GM12878 (cell line): ENCODE measurements at regions not wholly inside any gene's neighbourhood (a gene's known extent, or its start where the extent isn't known, plus 50 kb on each side); places are given as distances from the start of the nearest gene placed in this dataset.

Experiments
- ATAC-seq: fragments of 200-7000 bp; cut with Tn5 transposase; 3 replicates; pipeline ENCODE4 v1.9.1; 2020; ENCODE audit warnings: mild to moderate bottlenecking, moderate library complexity
- BruUV-seq: library from RNA; stranded (reverse); fragments of 400-500 nt; replicated peaks from 2 replicates; lab custom pipeline; 2021; lab: Mats Ljungman, UMichigan
- CTCF ChIA-PET: fragments of 300-600 bp; sonication (Branson Sonifier 250); formaldehyde crosslinking; extraction: SDS; loops from one replicate; lab custom pipeline; 2021; ENCODE audit warnings: inconsistent platforms; lab: Yijun Ruan, JAX
- POLR2A ChIA-PET: fragments of 350-600 bp; formaldehyde crosslinking; extraction: SDS; loops from one replicate; lab custom pipeline; 2021; ENCODE audit warnings: inconsistent platforms; lab: Charles Lee
- RAD21 ChIA-PET: fragments of 300-600 bp; sonication (Branson Sonifier 250); formaldehyde crosslinking; loops from one replicate; lab custom pipeline; 2023; ENCODE audit warnings: antibody characterized with exemption; ENCODE audit not compliant: unreplicated experiment; lab: Charles Lee
- SMC1A ChIA-PET: fragments of 300-600 bp; sonication (Branson Sonifier 250); formaldehyde crosslinking; loops from one replicate; lab custom pipeline; 2023; ENCODE audit not compliant: unreplicated experiment, uncharacterized antibody; lab: Charles Lee
- DNase-seq: peaks from one replicate; pipeline ENCODE4 v3.0.0-alpha.2; 2011; ENCODE audit warnings: low read depth, low spot score
- FAIRE-seq: peaks from 3 replicates; lab custom pipeline; 2011; peaks lifted over from hg19 to GRCh38; lab: Jason Lieb, UNC
- H2AFZ ChIP-seq: 2 replicates; pipeline ENCODE4 v1.6.0; 2011; ENCODE audit warnings: low read depth, low read length, control low read depth; ENCODE audit not compliant: control insufficient read depth
- H3K27ac ChIP-seq: 2 replicates; pipeline ENCODE4 v1.5.1; 2011; ENCODE audit warnings: control low read depth; ENCODE audit not compliant: control insufficient read depth, insufficient read depth
- H3K27me3 ChIP-seq, 2 experiments: replicated peaks in 1 of 2; 2 replicates each; pipeline versions ENCODE4 v1.6.0 to v1.6.1; 2011; ENCODE audit warnings: low read length in 1 of 2; ENCODE audit not compliant: control insufficient read depth in 2 of 2, insufficient read depth in 2 of 2
- H3K36me3 ChIP-seq, 2 experiments: 2 replicates each; pipeline ENCODE4 v1.5.1; 2011; ENCODE audit warnings: low read length in 1 of 2; ENCODE audit not compliant: control insufficient read depth in 2 of 2, insufficient read depth in 2 of 2
- H3K4me1 ChIP-seq: 2 replicates; pipeline ENCODE4 v1.6.1; 2011; ENCODE audit warnings: mild to moderate bottlenecking, low read length, moderate library complexity, mixed read lengths; ENCODE audit not compliant: control insufficient read depth, insufficient read depth
- H3K4me2 ChIP-seq: 2 replicates; pipeline ENCODE4 v1.6.0; 2011; ENCODE audit warnings: control low read depth; ENCODE audit not compliant: control insufficient read depth, insufficient read depth
- H3K4me3 ChIP-seq: fragments of 200-600 bp; sonication (generic); 2 replicates; pipeline ENCODE4 v1.5.1; 2016
- H3K79me2 ChIP-seq: 2 replicates; pipeline ENCODE4 v1.6.0; 2011; ENCODE audit warnings: low read length; ENCODE audit not compliant: control insufficient read depth, insufficient read depth
- H3K9ac ChIP-seq: 2 replicates; pipeline ENCODE4 v1.8.0; 2011; ENCODE audit warnings: low read length, control low read depth, mixed read lengths; ENCODE audit not compliant: control insufficient read depth, insufficient read depth
- H3K9me3 ChIP-seq: replicated peaks from 3 replicates; pipeline ENCODE4 v1.5.1; 2011; ENCODE audit warnings: mild to moderate bottlenecking, low read length; ENCODE audit not compliant: control insufficient read depth, insufficient read depth
- H4K20me1 ChIP-seq: 2 replicates; pipeline ENCODE4 v1.6.0; 2011; ENCODE audit not compliant: control insufficient read depth, insufficient read depth
- BHLHE40 ChIP-seq, 2 experiments: fragments of 450-650 bp in 1 of 2; IDR thresholded peaks; 2 replicates each; pipeline ENCODE4 v1.6.1; 2011 to 2017; ENCODE audit warnings: low read depth in 2 of 2, borderline replicate concordance in 1 of 2, improper control_type of control experiment in 1 of 2, low read length in 1 of 2, mild to moderate bottlenecking in 1 of 2
- MYC ChIP-seq: IDR thresholded peaks from 2 replicates; pipeline ENCODE4 v1.6.1; 2011; ENCODE audit warnings: mild to moderate bottlenecking, low read length, moderate library complexity, inconsistent platforms; ENCODE audit not compliant: insufficient read depth, insufficient replicate concordance, insufficient read length, severe bottlenecking
- POLR2A ChIP-seq: IDR thresholded peaks from 2 replicates; pipeline ENCODE4 v1.6.1; 2011; ENCODE audit warnings: low read depth, mild to moderate bottlenecking, low read length
- SKIL ChIP-seq: fragments of 450-650 bp; IDR thresholded peaks from 2 replicates; pipeline ENCODE4 v1.6.1; 2017; ENCODE audit warnings: mild to moderate bottlenecking, low read depth, inconsistent platforms; ENCODE audit not compliant: poor library complexity, severe bottlenecking
- TCF3 ChIP-seq: IDR thresholded peaks from 2 replicates; pipeline ENCODE4 v1.6.1; 2012; ENCODE audit warnings: low read depth, mild to moderate bottlenecking, low read length, borderline replicate concordance; ENCODE audit not compliant: insufficient read depth
- ZBED1 ChIP-seq: IDR thresholded peaks from 2 replicates; pipeline ENCODE4 v1.6.1; 2016; ENCODE audit warnings: borderline replicate concordance
- ZNF384 ChIP-seq: IDR thresholded peaks from 2 replicates; pipeline ENCODE4 v1.6.1; 2012; ENCODE audit warnings: low read depth, mild to moderate bottlenecking, low read length, improper control_type of control experiment, borderline replicate concordance
- WGBS: methylation state at CpG from one replicate; pipeline ENCODE4 v1.1.6; 2016; ENCODE audit warnings: low lambda C conversion rate; ENCODE audit not compliant: insufficient replicate concordance, insufficient coverage; ENCODE audit errors: missing lambda C conversion rate; 5-methylcytosine and 5-hydroxymethylcytosine counted together
- in situ Hi-C: fragments of 300-500 bp; cut with MboI; formaldehyde crosslinking; loops from 9 replicates; pipeline ENCODE4 v1.14.3; 2018; ENCODE audit warnings: mixed read lengths
- intact Hi-C: fragments of 100-400 bp; cut with micrococcal nuclease; formaldehyde crosslinking; loops from one replicate; pipeline ENCODE4 v1.14.2; 2022; ENCODE audit not compliant: unreplicated experiment
- TF ChIP-seq, protein P1 (sequence below): IDR thresholded peaks from 2 replicates; pipeline ENCODE4 v1.6.1; 2012; ENCODE audit warnings: low read length, inconsistent platforms

DNA sequence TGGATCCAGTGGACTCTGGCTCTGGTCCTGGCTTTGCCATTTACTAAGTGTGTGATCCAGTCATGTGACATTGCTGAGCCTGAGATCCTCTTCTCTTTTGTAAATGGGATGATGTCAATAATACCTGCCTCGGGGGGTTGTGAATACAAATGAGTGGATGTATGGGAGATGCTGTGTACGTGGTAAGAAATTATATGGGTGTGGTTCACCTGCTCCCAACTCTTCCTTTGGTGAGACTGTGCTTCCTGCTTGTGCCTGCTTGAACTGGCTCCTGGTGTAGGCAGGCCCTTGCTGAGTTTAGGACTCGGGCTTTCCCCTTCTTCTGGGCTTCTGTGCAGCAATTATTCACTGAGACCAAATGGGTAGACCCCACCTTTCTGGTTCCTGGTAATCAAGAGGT lies 189.5 kb upstream of the FRMD6 start:
- Histone ChIP-seq H3K9ac (no peak overlapping the region), H3K79me2 (no peaks in the 10 kb centered on the region), H3K27me3 (no peaks in the 10 kb centered on the region), H3K4me1 (no peaks in the 10 kb centered on the region), H3K27ac (no peak overlapping the region), H3K9me3 (no peaks in the 10 kb centered on the region), H4K20me1 (no peaks in the 10 kb centered on the region), H3K4me3 (no peak overlapping the region), H3K36me3 (no peaks in the 10 kb centered on the region), H2AFZ (no peak overlapping the region), H3K4me2 (no peak overlapping the region)
- ATAC-seq (no peak), FAIRE-seq (no peak), DNase-seq (no peak)
- no TSS peak for BruUV-seq
- WGBS, result 4% methylated on average over 3 of the region's 3 CpGs
- ChIA-PET CTCF (no interaction called here), SMC1A (no interaction called here), POLR2A (no interaction called here), RAD21 (no interaction called here)
- no peak for TF ChIP-seq TCF3
- no peak for TF ChIP-seq ZBED1
- no peak for TF ChIP-seq ZNF384
- no peak for TF ChIP-seq BHLHE40 (IDR thresholded peaks at IDR 0.05; ENCODE audit: borderline replicate concordance in 1 of 2, low read depth in 2 of 2, low read length in 1 of 2)
- no peak for TF ChIP-seq POLR2A
- TF ChIP-seq, protein P1, sequence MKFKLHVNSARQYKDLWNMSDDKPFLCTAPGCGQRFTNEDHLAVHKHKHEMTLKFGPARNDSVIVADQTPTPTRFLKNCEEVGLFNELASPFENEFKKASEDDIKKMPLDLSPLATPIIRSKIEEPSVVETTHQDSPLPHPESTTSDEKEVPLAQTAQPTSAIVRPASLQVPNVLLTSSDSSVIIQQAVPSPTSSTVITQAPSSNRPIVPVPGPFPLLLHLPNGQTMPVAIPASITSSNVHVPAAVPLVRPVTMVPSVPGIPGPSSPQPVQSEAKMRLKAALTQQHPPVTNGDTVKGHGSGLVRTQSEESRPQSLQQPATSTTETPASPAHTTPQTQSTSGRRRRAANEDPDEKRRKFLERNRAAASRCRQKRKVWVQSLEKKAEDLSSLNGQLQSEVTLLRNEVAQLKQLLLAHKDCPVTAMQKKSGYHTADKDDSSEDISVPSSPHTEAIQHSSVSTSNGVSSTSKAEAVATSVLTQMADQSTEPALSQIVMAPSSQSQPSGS, result no peak
- TF ChIP-seq SKIL, result no peak
- TF ChIP-seq MYC, result no peak
- intact Hi-C loops (no loop called here), in situ Hi-C loops (no loop called here)
